ENCODE measurements at regions not wholly inside any gene's neighbourhood (a gene's known extent, or its start where the extent isn't known, plus 50 kb on each side); places are given as distances from the start of the nearest gene placed in this dataset.
"Not testable (repeated sequence)": the region's sequence is repeated elsewhere in the genome, so short reads cannot be mapped to it uniquely, and the experiment has no call there.

GRCh38 chr6:140275725-140276124 is 901.3 kb upstream of the CITED2 start:
- intact Hi-C loops (cut with DNase I; ENCODE audit: low total_unique reads): no loop called here
- no peak overlapping the region for H3K27ac ChIP-seq
- H3K36me3 ChIP-seq (ENCODE audit: low read depth, missing control alignments): no peaks in the 10 kb centered on the region
- H3K4me3 ChIP-seq: no peak overlapping the region
- TF ChIP-seq POLR2A (IDR thresholded peaks at IDR 0.05): no peak
- no peak for TF ChIP-seq CTCF (IDR thresholded peaks at IDR 0.05)
- DNase-seq: no peak
- no peaks in the 10 kb centered on the region for H3K4me1 ChIP-seq
- no peaks in the 10 kb centered on the region for H3K9me3 ChIP-seq
- no peaks in the 10 kb centered on the region for H3K27me3 ChIP-seq

GRCh38 chr6:140274548-140274947 is 900.1 kb upstream of the CITED2 start:
- Histone ChIP-seq H3K27me3 (no peaks in the 10 kb centered on the region), H3K36me3 (ENCODE audit: low read depth, missing control alignments) (no peaks in the 10 kb centered on the region), H3K4me1 (peaks cover 6% of the 10 kb centered on the region), H3K9me3 (no peaks in the 10 kb centered on the region), H3K27ac (no peak overlapping the region), H3K4me3 (no peak overlapping the region)
- DNase-seq: no peak
- WGBS, 2 donors: 96 to 97% methylated on average over 2 of the region's 2 CpGs
- TF ChIP-seq POLR2A (IDR thresholded peaks at IDR 0.05): no peak
- intact Hi-C loops (cut with DNase I; ENCODE audit: low total_unique reads): no loop called here

GRCh38 chr6:140271759-140272377 is 897.4 kb upstream of the CITED2 start:
- H3K4me3 ChIP-seq: no peak overlapping the region
- TF ChIP-seq CTCF (IDR thresholded peaks at IDR 0.05) (no peak), POLR2A (IDR thresholded peaks at IDR 0.05) (no peak)
- WGBS, 2 donors: 42 to 54% methylated on average over 2 of the region's 2 CpGs
- H3K9me3 ChIP-seq: no peaks in the 10 kb centered on the region
- H3K36me3 ChIP-seq (ENCODE audit: low read depth, missing control alignments): no peaks in the 10 kb centered on the region
- peaks cover 6% of the 10 kb centered on the region for H3K4me1 ChIP-seq
- intact Hi-C loops (cut with DNase I; ENCODE audit: low total_unique reads): no loop called here
- no peaks in the 10 kb centered on the region for H3K27me3 ChIP-seq
- peak overlapping the region in 1 of 2 donors; percentile 52 for H3K27ac ChIP-seq
- DNase-seq: no peak

GRCh38 chr6:140269591-140270165 is 895.2 kb upstream of the CITED2 start:
- intact Hi-C loops (cut with DNase I; ENCODE audit: low total_unique reads): no loop called here
- Histone ChIP-seq H3K27me3 (no peaks in the 10 kb centered on the region), H3K36me3 (ENCODE audit: low read depth, missing control alignments) (no peaks in the 10 kb centered on the region), H3K4me1 (peaks cover 6% of the 10 kb centered on the region), H3K27ac (no peak overlapping the region), H3K9me3 (no peaks in the 10 kb centered on the region), H3K4me3 (no peak overlapping the region)
- WGBS, 2 donors: 25 to 41% methylated on average over 2 of the region's 2 CpGs
- TF ChIP-seq POLR2A (IDR thresholded peaks at IDR 0.05) (no peak), CTCF (IDR thresholded peaks at IDR 0.05) (no peak)
- DNase-seq: no peak

- TF ChIP-seq CTCF (IDR thresholded peaks at IDR 0.05) (no peak), POLR2A (IDR thresholded peaks at IDR 0.05) (no peak)
- Histone ChIP-seq H3K27me3 (no peaks in the 10 kb centered on the region), H3K4me3 (no peak overlapping the region), H3K9me3 (no peaks in the 10 kb centered on the region), H3K27ac (no peak overlapping the region), H3K4me1 (no peaks in the 10 kb centered on the region), H3K36me3 (ENCODE audit: low read depth, missing control alignments) (no peaks in the 10 kb centered on the region)
- 88 to 92% methylated on average over 3 of the region's 3 CpGs for WGBS, 2 donors
- no peak for DNase-seq
- intact Hi-C loops (cut with DNase I; ENCODE audit: low total_unique reads): no loop called here
Measured at GRCh38 chr6:140264431-140264830, 890.0 kb upstream of the CITED2 start.

- H3K27me3 ChIP-seq; H3K36me3 ChIP-seq (ENCODE audit: low read depth, missing control alignments); DNase-seq; H3K4me1 ChIP-seq; H3K27ac ChIP-seq; H3K4me3 ChIP-seq; intact Hi-C loops (cut with DNase I; ENCODE audit: low total_unique reads); H3K9me3 ChIP-seq: not testable (repeated sequence)
- 85 to 90% methylated on average over 4 to 6 of the region's 6 CpGs for WGBS, 2 donors
Measured at GRCh38 chr6:140258302-140258701, 883.9 kb upstream of the CITED2 start.
